HG03571 (cell line): ENCODE measurements at regions not wholly inside any gene's neighbourhood (a gene's known extent, or its start where the extent isn't known, plus 50 kb on each side); places are given as distances from the start of the nearest gene placed in this dataset.
"Not testable (repeated sequence)": the region's sequence is repeated elsewhere in the genome, so short reads cannot be mapped to it uniquely, and the experiment has no call there.

Experiments
- ATAC-seq: cut with Tn5 transposase; IDR thresholded peaks from one replicate; pipeline ENCODE4 v1.9.1; 2021; ENCODE audit not compliant: unreplicated experiment

DNA sequence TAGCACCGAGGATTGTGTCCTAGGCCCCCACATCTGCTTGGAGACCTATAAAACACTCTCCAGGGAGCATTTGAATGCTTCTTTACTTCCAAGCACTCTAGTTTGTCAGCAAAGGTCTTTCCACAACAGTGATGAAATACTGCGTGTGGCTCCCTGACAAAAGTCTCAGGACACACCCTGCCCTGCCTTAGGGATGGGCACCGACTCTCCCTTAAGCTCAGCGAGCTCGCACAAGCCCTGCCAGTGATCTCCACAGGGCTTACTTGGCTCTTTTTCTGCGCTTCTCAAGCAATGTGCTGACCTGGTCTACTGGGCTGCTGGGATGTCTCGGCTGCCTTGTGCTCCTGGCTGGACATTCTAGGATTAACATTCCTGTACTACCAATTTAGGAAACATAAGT, 84.3 kb upstream of the MPP7 start:
- ATAC-seq, result no peak

GRCh38 chr10:28391283-28391682, 88.4 kb upstream of the MPP7 start:
- no peak for ATAC-seq

DNA sequence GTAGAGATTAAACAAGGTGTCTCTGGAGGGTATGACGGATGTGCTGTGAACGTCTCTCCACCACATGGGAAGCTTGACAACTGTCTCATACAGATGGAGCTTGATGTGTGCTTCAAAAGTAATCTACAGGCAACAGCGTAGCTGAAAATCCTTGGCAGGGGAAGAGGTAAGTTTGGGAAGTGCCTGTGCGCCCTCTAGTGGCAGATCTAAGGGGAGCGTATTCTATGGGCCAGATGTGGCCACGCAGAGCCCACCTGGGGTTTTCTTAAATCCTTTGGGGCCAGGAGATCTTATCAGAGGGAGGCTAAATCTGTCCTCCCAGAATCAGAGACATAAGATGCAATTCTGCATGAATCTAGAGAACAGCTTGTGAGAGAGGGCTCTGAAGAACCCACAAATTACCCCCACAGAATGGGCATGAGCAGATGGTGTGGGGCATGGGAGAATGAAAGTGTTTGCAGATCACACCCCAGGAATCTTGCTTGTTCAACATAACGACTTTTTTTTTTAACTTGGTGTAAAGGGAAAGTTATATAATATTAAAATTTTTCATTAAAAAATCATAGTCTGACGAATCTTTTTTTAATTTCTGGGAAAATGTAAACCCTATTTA, 91.2 kb upstream of the MPP7 start:
- ATAC-seq, result peak; percentile 71

GRCh38 chr10:28396331-28396730, 93.5 kb upstream of the MPP7 start:
- ATAC-seq, result no peak

DNA sequence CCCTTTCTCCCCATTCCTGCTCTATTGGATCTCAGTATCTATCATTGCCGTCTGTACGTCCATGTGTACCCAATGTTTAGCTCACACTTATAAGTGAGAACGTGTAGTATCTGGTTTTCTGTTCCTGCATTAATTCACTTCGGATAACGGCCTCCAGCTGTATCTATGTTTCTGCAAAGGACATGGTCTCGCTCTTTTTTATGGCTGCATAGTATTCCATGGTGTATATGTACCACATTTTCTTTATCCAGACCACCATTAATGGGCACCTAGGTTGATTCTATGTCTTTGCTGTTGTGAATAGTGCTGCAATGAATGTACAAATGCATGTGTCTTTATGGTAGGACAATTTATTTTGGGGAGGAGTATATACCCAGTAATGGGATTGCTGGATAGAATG, 94.4 kb upstream of the MPP7 start:
- no peak for ATAC-seq

GRCh38 chr10:28400176-28400575, 97.3 kb upstream of the MPP7 start:
- ATAC-seq, result no peak

- no peak for ATAC-seq
Measured at GRCh38 chr10:28400681-28401080, 97.8 kb upstream of the MPP7 start.

- not testable (repeated sequence) for ATAC-seq
Measured at GRCh38 chr10:28402611-28403073, 99.8 kb upstream of the MPP7 start.

DNA sequence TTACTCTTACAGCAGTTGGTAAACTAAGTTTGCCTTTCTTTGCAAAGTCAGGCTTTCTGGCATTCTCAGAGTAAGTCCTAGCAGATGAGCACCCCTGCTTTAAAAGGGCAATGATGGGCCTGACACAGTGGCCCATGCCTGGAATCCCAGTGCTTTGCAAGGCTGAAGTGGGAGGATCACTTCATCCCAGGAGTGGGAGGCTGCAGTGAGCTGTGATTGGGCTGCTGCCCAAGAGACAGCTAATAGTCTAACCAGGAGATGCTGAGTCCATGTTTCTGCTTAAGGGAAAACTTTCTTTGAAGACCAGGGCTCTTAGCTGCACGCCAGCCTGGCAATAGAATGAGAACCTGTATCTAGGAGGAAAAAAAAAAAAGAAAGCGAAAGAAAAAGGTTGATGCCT, 100.2 kb upstream of the MPP7 start:
- ATAC-seq, result no peak

DNA sequence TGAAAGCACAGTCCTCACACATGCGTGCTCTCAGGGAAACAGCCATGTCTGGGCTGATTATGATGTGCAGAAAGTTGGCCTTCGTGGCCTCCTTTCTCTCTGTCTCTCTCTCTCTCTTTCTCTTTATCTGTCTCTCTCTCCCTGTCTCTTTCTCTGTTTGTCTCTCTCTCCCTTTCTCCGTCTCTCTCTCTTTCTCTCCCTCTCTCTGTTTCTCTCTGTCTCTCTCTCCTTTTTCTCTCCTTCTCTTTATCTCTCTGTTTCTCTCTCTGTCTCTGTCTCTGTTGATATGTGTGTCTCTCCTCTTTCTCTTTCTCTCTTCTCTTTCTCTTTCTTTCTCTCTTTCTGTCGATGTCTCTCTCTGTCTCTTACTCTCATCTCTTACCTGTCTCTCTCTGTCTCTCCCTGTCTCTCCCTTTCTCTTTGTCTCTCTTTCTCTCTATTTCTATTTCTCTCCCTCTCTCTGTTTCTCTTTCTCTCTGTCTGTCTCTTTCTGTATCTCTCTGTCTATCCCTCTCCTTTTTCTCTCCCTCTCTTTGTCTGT, 105.4 kb upstream of the MPP7 start:
- ATAC-seq, result no peak

GRCh38 chr10:28410420-28411135, 107.7 kb upstream of the MPP7 start:
- ATAC-seq, result no peak

DNA sequence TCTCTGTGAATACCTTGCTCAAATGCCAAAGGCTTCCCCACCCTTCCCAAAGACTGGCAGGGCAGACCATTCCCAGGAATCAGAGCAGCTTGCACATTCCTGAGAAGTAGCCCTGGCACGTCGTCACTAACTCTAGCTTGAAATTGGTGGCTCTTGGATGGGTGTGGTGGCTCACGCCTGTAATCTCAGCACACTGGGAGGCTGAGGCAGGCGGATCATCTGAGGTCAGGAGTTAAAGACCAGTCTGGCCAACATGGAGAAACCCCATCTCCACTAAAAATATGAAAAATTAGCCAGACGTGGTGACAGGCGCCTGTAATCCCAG, 108.2 kb upstream of the MPP7 start:
- no peak for ATAC-seq

DNA sequence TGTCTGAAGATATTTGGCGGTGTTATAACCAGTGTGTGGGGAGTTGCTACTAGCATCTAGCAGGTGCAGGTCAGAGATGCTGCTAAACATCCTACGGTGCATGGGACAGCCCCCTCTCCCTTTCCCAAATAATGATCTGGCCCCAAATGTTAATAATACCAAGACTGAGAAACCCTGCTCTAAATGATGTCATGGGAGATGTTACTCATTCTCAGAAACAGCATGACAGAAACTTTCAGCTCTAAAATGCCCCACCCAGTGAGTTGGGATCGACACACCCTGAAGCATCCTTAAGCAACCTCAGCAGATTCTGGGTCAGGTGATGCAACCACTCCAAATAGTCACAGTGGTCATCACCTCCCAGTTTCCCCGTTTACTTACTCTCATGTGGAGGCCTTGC, 108.8 kb upstream of the MPP7 start:
- ATAC-seq, result no peak

GRCh38 chr10:28418069-28418468, 114.8 kb upstream of the WAC start:
- no peak for ATAC-seq

DNA sequence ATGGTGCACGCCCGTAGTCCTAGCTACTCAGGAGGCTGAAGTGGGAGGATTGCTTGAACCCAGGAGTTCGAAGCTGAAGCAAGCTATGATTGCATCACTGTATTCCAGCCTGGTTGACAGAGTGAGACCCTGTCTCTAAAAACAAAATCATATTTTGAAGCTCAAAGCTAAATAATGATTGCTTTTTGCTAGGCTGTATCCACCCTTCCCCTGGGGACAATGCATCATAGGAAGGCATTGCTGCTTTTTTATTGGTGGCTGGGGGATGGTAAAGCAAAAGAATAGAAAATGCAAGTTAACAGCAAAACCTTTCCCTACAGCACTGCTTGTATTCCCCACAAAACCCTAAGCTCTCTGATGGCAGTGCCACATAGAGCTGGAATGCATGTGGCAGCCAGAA, 107.5 kb upstream of the WAC start:
- ATAC-seq, result no peak

DNA sequence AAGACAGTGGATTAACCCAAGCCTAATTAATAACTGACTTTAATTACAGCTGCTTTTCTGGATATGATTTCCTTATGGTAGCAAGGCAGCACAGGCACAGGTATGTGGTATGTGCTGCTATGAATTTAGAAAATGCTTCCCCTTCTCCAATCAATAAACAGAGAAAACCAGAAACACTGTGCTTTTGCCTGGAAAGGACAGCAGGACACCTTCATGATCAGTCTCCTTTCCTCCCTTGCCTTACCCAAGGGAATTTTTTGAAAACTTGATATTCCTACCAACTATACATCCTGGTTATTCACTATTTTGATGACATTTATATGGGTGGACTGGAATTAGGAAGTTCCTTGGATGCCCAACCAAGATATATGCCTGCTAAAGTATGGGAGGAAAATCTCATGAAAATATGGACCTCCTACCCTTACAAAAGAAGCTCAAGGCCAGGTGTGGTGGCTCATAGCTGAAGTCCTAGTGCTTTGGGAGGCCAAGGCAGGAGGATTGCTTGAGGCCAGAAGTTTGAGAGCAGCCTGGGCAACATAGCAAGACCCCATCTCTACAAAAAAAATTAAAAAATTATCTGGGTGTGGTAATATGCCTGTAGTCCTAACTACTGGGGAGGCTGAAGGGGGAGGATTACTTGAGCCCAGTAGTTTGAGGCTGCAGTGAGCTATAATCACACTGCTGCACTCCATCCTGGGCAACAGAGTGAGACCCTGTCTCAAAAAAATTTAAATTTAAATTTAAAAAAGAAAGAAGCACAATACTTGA, 106.3 kb upstream of the WAC start:
- ATAC-seq, result no peak

DNA sequence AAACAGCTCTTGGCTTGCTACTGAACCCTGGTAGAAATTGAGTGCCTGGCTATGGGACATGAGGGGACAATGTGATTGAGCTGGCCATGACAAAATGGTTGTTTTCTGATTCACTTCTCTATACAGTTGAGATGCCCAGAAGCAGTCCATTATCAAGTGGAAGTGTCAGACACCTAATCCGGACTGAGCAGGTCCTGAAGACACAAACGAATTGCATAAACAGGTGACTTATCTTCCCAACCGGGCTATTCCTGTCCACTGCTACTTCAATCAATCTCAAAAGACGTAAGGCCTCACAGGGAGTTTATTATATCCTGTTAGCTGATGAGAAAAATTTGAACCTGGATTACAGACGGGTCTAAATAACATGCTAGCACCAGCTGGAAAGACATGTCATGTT, 105.5 kb upstream of the WAC start:
- no peak for ATAC-seq

GRCh38 chr10:28429045-28429444, 103.9 kb upstream of the WAC start:
- no peak for ATAC-seq

GRCh38 chr10:28429573-28430216, 103.2 kb upstream of the WAC start:
- no peak for ATAC-seq

- ATAC-seq, result no peak
Measured at GRCh38 chr10:28431139-28431538, 101.8 kb upstream of the WAC start.

GRCh38 chr10:28432210-28432676, 100.7 kb upstream of the WAC start:
- ATAC-seq, result no peak
